Esophagus squamous epithelium (tissue), 4 donors: ENCODE measurements at regions not wholly inside any gene's neighbourhood (a gene's known extent, or its start where the extent isn't known, plus 50 kb on each side); places are given as distances from the start of the nearest gene placed in this dataset.

Experiments
- POLR2A ChIP-seq, 4 donors: fragments of 450-650 bp; IDR thresholded peaks; one replicate each; pipeline ENCODE4 v1.6.1; 2017; ENCODE audit warnings: antibody characterized with exemption in 4 of 4, mild to moderate bottlenecking in 4 of 4, moderate library complexity in 3 of 4
- TF ChIP-seq, protein P1 (sequence below), 6 experiments: fragments of 450-650 bp in 4 of 6; fragments of 200-600 bp in 2 of 6; sonication (generic) in 2 of 6; IDR thresholded peaks; one replicate each; pipeline ENCODE4 v1.5.1; 2016 to 2019; ENCODE audit warnings: antibody characterized with exemption in 6 of 6, mild to moderate bottlenecking in 4 of 6, moderate library complexity in 4 of 6

DNA sequence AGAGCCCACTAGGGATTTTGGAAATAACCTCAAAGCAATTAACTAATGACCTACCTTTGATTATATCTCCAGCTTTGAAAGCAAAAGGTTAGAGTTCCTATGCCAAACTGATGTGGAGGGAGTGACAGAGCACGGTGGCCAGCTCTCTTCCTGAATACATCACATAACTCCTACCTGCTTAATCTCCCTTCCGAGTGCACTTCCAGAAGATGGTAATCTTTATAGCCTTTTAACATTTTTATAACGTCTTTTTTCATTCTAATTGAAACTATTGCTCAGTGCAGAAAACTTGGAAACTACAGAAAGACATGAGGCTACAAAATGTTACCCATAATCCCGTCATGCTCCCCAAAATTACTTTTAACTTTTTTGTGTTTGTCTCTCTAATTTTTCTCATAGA is 110.5 kb upstream of the COX10 start:
- TF ChIP-seq, protein P1, sequence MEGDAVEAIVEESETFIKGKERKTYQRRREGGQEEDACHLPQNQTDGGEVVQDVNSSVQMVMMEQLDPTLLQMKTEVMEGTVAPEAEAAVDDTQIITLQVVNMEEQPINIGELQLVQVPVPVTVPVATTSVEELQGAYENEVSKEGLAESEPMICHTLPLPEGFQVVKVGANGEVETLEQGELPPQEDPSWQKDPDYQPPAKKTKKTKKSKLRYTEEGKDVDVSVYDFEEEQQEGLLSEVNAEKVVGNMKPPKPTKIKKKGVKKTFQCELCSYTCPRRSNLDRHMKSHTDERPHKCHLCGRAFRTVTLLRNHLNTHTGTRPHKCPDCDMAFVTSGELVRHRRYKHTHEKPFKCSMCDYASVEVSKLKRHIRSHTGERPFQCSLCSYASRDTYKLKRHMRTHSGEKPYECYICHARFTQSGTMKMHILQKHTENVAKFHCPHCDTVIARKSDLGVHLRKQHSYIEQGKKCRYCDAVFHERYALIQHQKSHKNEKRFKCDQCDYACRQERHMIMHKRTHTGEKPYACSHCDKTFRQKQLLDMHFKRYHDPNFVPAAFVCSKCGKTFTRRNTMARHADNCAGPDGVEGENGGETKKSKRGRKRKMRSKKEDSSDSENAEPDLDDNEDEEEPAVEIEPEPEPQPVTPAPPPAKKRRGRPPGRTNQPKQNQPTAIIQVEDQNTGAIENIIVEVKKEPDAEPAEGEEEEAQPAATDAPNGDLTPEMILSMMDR (IDR thresholded peaks at IDR 0.05) = no peak
- no peak for TF ChIP-seq POLR2A (IDR thresholded peaks at IDR 0.05)
